ENCODE measurements at regions not wholly inside any gene's neighbourhood (a gene's known extent, or its start where the extent isn't known, plus 50 kb on each side); places are given as distances from the start of the nearest gene placed in this dataset.

- no peaks in the 10 kb centered on the region for H3K27me3 ChIP-seq (replicated peaks; ENCODE audit: insufficient read depth)
- no peaks in the 10 kb centered on the region for H3K4me1 ChIP-seq (replicated peaks)
- intact Hi-C loops (cut with DNase I) = loop anchor here (5.0 kb wide), 1 partner anchor 144 kb away; no protein-coding TSS in a partner anchor
- DNase-seq (ENCODE audit: low spot score) = no peak
- no peaks in the 10 kb centered on the region for H3K9me3 ChIP-seq
- no peak overlapping the region for H3K27ac ChIP-seq
- TF ChIP-seq CTCF (IDR thresholded peaks at IDR 0.05) = no peak
- TF ChIP-seq POLR2A (IDR thresholded peaks at IDR 0.05) = no peak
- TF ChIP-seq POLR2AphosphoS5 (IDR thresholded peaks at IDR 0.05) = no peak
- no peaks in the 10 kb centered on the region for H3K36me3 ChIP-seq
- H3K4me3 ChIP-seq = no peak overlapping the region
Observed at GRCh38 chr9:22308177-22308576, 138.4 kb upstream of the DMRTA1 start.

GRCh38 chr9:22316645-22317044, 130.0 kb upstream of the DMRTA1 start:
- intact Hi-C loops (cut with DNase I) = no loop called here
- DNase-seq (ENCODE audit: low spot score) = no peak
- TF ChIP-seq POLR2AphosphoS5 (IDR thresholded peaks at IDR 0.05) (no peak), POLR2A (IDR thresholded peaks at IDR 0.05) (no peak), CTCF (IDR thresholded peaks at IDR 0.05) (no peak)
- Histone ChIP-seq H3K4me1 (replicated peaks) (no peaks in the 10 kb centered on the region), H3K4me3 (no peak overlapping the region), H3K36me3 (no peaks in the 10 kb centered on the region), H3K27ac (no peak overlapping the region), H3K27me3 (replicated peaks; ENCODE audit: insufficient read depth) (no peaks in the 10 kb centered on the region), H3K9me3 (no peaks in the 10 kb centered on the region)
- 85% methylated on average over 1 of the region's 1 CpG for WGBS

GRCh38 chr9:22331533-22331932, 115.1 kb upstream of the DMRTA1 start:
- no peak overlapping the region for H3K4me3 ChIP-seq
- no peaks in the 10 kb centered on the region for H3K4me1 ChIP-seq (replicated peaks)
- TF ChIP-seq POLR2AphosphoS5 (IDR thresholded peaks at IDR 0.05) = no peak
- TF ChIP-seq CTCF (IDR thresholded peaks at IDR 0.05) = no peak
- TF ChIP-seq POLR2A (IDR thresholded peaks at IDR 0.05) = no peak
- H3K27ac ChIP-seq = no peak overlapping the region
- H3K27me3 ChIP-seq (replicated peaks; ENCODE audit: insufficient read depth) = no peaks in the 10 kb centered on the region
- intact Hi-C loops (cut with DNase I) = no loop called here
- no peaks in the 10 kb centered on the region for H3K9me3 ChIP-seq
- no peaks in the 10 kb centered on the region for H3K36me3 ChIP-seq
- DNase-seq (ENCODE audit: low spot score) = no peak

GRCh38 chr9:22332202-22332601, 114.4 kb upstream of the DMRTA1 start:
- H3K4me1 ChIP-seq (replicated peaks) = no peaks in the 10 kb centered on the region
- no peak overlapping the region for H3K27ac ChIP-seq
- TF ChIP-seq POLR2A (IDR thresholded peaks at IDR 0.05) (no peak), CTCF (IDR thresholded peaks at IDR 0.05) (no peak), POLR2AphosphoS5 (IDR thresholded peaks at IDR 0.05) (no peak)
- no peaks in the 10 kb centered on the region for H3K27me3 ChIP-seq (replicated peaks; ENCODE audit: insufficient read depth)
- WGBS = 85% methylated on average over 1 of the region's 1 CpG
- no peak for DNase-seq (ENCODE audit: low spot score)
- H3K4me3 ChIP-seq = no peak overlapping the region
- H3K36me3 ChIP-seq = no peaks in the 10 kb centered on the region
- intact Hi-C loops (cut with DNase I) = no loop called here
- no peaks in the 10 kb centered on the region for H3K9me3 ChIP-seq

GRCh38 chr9:22337261-22337660, 109.4 kb upstream of the DMRTA1 start:
- Histone ChIP-seq H3K9me3 (no peaks in the 10 kb centered on the region), H3K4me3 (no peak overlapping the region), H3K4me1 (replicated peaks) (no peaks in the 10 kb centered on the region), H3K27ac (no peak overlapping the region), H3K27me3 (replicated peaks; ENCODE audit: insufficient read depth) (no peaks in the 10 kb centered on the region), H3K36me3 (no peaks in the 10 kb centered on the region)
- WGBS = 74% methylated on average over 1 of the region's 1 CpG
- no peak for DNase-seq (ENCODE audit: low spot score)
- intact Hi-C loops (cut with DNase I) = no loop called here
- no peak for TF ChIP-seq CTCF (IDR thresholded peaks at IDR 0.05)
- no peak for TF ChIP-seq POLR2A (IDR thresholded peaks at IDR 0.05)
- no peak for TF ChIP-seq POLR2AphosphoS5 (IDR thresholded peaks at IDR 0.05)

Measured in prostate gland (tissue), 2 donors.